Stimulated activated CD8-positive, alpha-beta memory T cell treated with anti-CD3 and anti-CD28 coated beads, Interleukin-12 subunit alpha, Interleukin-12 subunit beta, amount 100 ng/mL, for 1 hour (primary cell): ENCODE measurements at regions not wholly inside any gene's neighbourhood (a gene's known extent, or its start where the extent isn't known, plus 50 kb on each side); places are given as distances from the start of the nearest gene placed in this dataset.

Experiments used
- DNase-seq: peaks from one replicate; pipeline ENCODE4 v3.0.0-alpha.2; 2020; ENCODE audit warnings: low read depth

DNA sequence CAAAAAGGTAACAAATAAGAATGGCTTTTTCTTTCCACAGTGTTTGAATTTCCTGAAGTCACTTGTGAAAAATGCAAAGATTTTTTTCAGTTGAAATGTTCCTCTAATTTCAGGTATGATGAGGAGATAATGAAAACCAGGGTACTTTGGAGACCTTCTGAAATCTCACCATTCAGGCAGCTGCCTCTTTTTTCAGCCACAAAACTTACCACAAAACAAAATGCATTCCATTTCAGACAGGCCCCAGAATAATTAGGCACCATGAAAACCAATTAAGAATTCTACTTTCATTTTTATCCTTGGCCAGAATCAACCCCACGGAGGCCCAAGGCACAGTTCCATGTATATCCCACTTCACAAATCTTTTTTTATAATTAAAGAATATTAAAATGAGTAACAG lies 880.3 kb upstream of the ACVR2A start:
- no peak for DNase-seq

- no peak for DNase-seq
Measured at GRCh38 chr2:146954544-146954943, 890.3 kb upstream of the ACVR2A start.

- DNase-seq = no peak
Measured at GRCh38 chr2:146952696-146953095, 892.1 kb upstream of the ACVR2A start.

- DNase-seq = no peak
Measured at GRCh38 chr2:146950911-146951310, 893.9 kb upstream of the ACVR2A start.

GRCh38 chr2:146950361-146950760 lies 894.5 kb upstream of the ACVR2A start:
- no peak for DNase-seq

- no peak for DNase-seq
Measured at GRCh38 chr2:146949400-146949799, 895.4 kb upstream of the ACVR2A start.

- no peak for DNase-seq
Measured at GRCh38 chr2:146944601-146945000, 900.2 kb upstream of the ACVR2A start.

DNA sequence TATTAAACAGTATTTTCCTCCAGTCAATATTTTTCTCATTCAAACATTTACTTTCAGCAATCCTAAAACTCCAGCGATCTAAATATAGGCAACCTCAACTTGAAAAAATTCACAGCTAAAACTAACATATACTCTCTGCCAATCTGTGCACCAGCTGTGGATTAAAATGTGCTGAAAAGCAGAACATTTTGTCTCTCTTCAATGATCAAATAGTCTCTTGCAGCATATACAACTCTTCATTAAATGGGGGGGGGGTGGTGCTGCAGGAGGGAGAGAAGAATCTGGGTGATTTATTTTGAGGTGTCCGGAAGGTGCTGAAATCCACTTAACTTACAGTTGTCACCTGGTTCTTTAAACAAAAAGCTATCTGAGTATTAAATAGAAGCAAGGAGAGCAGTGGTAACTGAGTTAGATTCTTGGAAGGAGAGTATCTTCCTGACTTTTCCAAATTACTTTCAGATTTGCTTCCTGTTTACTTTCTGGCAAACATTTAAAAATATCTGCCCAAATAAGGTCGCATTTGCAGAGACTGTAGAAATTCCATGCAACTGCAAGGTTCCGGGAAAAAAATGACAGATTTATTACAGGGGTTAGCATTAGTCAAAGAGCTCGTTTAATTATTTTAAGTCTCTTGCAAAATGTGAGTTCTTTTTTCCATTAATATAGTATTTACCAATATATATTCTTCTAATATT lies 904.7 kb upstream of the ACVR2A start:
- DNase-seq = no peak

DNA sequence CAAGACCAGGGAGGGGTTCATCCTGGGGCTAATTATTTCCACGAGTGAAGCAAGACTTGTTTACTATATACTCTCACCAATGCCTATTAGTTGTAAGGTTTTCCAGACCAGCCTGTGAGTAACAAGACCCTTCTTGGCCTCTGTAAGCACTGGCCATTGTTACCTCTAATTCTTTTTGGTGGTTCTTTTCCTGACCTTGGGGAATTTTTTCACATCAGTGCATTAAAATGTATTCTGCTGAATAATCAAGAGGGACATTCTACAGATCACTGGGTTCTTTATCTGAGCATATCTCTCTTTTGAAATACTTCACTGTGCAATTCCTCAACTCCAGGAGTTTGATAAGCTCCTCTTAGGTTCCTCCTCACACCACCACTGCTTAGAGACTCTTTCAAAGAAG lies 909.9 kb upstream of the ACVR2A start:
- DNase-seq = no peak

DNA sequence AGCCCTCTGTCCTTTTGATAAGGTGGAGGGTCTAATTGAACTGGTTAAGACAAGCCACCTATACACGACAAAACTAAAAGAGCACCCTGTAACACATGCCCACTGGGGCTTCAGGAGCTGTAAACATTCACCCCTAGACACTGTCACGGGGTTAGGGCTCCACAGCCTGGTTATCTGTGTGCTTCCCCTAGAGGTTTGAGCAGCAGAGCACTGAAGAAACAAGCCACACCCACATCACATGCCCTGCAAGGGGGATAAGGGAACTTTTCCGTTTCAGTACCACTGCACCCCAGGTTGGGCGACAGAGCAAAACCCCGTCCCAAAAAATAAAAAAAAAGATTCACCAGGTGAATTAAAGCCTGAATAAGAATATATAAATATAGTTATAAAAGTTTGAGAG lies 913.7 kb upstream of the ACVR2A start:
- DNase-seq = no peak

DNA sequence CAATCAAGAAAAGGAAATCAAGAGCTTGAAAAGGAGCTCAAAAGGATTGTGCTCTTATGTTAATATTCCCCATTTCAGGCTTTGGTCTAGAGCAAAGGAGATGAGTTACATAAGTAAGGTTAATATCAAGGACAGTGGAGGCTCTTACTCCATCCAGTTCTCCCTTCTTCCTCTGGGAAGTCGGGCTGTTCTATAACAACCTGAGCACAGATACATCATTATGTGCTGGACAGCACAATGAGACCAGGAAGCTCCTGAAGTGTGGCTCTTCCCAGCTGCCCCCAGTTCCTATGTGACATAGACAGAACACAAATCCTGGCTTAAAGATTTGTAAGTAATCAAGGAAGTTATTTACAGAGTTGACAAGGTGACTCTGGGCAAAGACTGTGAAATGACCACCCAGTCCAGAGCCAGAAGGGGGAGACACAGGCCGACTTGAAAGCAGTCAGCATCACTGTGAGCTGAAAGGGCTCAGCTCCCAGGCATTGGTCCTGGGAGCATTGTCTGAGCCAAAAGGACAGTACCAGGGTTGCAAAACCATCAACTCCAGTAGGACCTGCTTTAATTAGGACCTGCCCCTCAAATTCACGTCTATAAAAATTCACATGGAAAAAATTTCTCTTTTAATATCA lies 917.6 kb upstream of the ACVR2A start:
- no peak for DNase-seq

DNA sequence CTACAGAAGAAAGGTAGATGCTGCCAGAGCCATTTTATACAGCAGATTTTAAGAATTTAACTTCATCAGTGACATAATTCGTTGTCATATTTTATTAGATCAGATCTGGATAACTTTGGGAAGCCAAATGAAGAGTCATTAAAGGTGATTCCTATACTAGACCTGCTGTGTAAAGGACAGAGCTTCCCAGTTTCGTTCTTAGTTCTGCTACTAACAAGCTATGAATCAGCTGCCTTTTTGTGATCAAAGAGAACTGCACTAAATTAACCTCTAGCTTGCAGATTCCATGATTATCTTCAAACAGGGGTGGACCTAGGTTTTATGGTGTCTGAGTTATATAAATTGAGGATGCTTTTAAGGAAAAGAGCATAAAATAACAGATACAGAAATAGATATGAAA lies 926.5 kb upstream of the ACVR2A start:
- DNase-seq = no peak

GRCh38 chr2:146917431-146918042 lies 927.3 kb upstream of the ACVR2A start:
- DNase-seq = no peak

GRCh38 chr2:146916914-146917313 lies 927.9 kb upstream of the ACVR2A start:
- no peak for DNase-seq

GRCh38 chr2:146913476-146913875 lies 931.4 kb upstream of the ACVR2A start:
- DNase-seq = no peak

DNA sequence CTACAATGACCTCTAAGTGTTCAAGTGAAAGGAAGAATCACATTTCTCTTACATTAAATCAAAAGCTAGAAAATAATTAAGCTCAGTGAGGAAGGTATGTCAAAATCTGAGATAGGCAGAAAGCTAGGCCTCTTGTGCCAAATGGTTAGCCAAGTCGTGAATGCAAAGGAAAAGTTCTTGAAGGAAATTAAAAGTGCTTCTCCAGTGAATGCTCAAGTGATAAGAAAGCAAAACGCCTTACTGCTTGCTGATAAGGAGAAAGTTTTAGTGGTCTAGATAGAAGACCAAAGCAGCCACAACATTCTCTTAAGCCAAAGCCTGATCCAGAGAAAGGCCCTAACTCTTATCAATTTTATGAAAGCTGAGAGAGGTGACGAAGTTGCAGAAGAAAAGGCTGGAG lies 932.3 kb upstream of the ACVR2A start:
- no peak for DNase-seq

DNA sequence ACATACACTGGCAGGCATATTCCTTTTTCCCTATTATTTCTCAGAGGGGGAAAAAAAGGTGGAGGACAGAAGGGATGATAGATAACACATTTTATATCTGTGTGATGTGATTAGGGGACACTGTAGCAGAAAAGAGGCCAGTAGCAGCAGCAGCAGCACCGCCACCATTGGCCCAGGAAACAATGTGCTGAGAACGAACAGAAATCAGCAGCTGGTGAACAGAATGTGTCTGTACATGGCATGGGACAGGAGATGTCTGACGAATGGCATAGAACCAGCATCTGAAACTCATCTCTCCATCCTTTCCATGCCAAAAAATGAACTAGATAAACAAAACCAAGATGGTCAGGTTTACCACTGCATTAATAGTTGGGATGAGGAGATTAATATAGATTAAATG lies 936.1 kb upstream of the ACVR2A start:
- DNase-seq = no peak

DNA sequence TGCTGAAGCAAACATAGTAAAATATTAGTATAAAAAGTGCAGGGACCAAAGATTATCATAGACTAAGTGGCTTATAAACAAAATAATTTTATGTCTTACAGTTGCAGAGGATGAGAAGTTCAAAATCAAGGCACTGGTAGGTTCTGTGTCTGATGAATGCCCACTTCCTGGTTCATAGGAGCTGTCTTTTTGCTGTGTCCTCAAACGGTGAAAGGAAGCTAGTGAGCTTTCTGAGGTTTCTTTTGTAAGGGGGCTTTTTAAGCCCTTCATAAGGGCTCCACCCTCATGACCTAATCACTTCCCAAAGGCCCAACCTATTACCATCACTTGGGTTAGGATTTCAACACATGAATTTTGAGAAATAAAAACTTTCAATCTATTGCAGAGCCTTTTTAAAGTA lies 946.7 kb upstream of the ACVR2A start:
- no peak for DNase-seq

DNA sequence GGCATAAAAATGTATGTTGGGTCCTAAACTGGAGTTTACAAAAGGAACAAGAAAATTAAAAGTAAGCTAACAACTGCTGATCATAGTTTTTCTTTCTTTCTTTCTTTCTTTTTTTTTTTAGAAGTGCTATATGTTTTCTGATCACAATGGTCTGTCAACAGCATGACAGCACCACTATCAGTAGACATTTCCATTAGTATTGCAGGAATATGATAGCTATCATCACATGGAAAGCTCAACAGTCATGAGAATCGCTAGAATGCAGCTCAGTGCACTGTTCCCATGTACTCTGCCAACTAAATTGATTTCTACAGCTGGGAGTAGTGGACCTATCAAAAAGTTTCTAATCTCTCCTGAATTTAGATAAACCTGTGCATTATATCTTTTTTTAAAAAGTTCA lies 950.3 kb upstream of the ACVR2A start:
- DNase-seq = no peak

- no peak for DNase-seq
Measured at GRCh38 chr2:146893500-146894041, 951.3 kb upstream of the ACVR2A start.

DNA sequence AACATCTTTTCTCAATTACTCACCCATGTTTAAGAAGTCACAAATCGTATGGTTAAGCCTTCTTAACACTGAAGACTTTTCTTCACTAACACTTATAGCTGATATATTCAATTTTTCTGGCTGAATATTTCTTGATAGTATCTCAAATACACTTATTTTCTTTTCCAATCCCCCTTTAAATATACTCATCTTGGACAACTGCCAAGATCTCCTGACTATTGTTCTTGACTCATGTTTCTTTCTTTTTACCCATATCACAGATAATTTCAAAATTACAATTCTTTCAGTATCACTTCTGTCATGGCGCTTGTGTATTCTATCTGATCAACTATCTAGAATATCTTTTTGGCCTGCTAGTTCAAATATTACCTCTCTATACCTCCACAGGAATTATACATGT lies 954.3 kb upstream of the ACVR2A start:
- no peak for DNase-seq

DNA sequence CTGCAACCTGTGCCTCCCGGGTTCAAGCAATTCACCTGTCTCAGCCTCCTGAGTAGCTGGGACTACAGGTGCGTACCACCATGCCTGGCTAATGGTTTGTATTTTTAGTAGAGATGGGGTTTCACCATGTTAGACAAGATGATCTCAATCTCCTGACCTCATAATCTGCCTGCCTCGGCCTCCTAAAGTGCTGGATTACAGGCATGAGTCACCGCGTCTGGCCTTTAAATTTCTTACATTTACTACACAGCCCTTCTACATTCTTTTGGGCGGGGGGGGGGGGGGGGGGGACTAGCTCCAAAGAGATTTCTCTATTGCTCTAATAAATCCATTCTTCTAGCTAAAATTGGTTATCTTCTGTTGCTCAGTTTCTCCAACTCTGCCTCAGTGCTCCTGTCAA lies 964.9 kb upstream of the ACVR2A start:
- no peak for DNase-seq

- DNase-seq = no peak
Measured at GRCh38 chr2:146874260-146874658, 970.6 kb upstream of the ACVR2A start.
